Caco-2 (cell line): ENCODE measurements at regions not wholly inside any gene's neighbourhood (a gene's known extent, or its start where the extent isn't known, plus 50 kb on each side); places are given as distances from the start of the nearest gene placed in this dataset.

ENCODE experiments used
- BruUV-seq: library from RNA; stranded (reverse); fragments of 400-500 nt; replicated peaks from 2 replicates; lab custom pipeline; 2021; lab: Mats Ljungman, UMichigan
- CTCF ChIA-PET: fragments of 300-600 bp; sonication (Branson Sonifier 250); formaldehyde crosslinking; loops from one replicate; lab custom pipeline; 2022; ENCODE audit warnings: antibody characterized with exemption; lab: Charles Lee
- POLR2A ChIA-PET: fragments of 300-600 bp; sonication (Branson Sonifier 250); formaldehyde crosslinking; loops from one replicate; lab custom pipeline; 2022; ENCODE audit warnings: antibody characterized with exemption; lab: Charles Lee
- DNase-seq, 2 experiments: peaks; one replicate each; pipeline versions ENCODE4 v3.0.0 to v3.0.0-alpha.2; 2020 to 2022
- H3K27me3 ChIP-seq: replicated peaks from 2 replicates; pipeline ENCODE4 v1.6.0; 2011; ENCODE audit warnings: low read length; ENCODE audit not compliant: control insufficient read depth, insufficient read depth
- H3K36me3 ChIP-seq: 2 replicates; pipeline ENCODE4 v1.5.1; 2011; ENCODE audit warnings: low read length; ENCODE audit not compliant: control insufficient read depth, insufficient read depth
- H3K4me1 ChIP-seq: fragments of 250-450 bp; sonication (Bioruptor Pico); 2 replicates; pipeline ENCODE4 v1.5.1; 2020; ENCODE audit warnings: mild to moderate bottlenecking
- H3K4me3 ChIP-seq: 2 replicates; pipeline ENCODE4 v1.5.1; 2011; ENCODE audit warnings: low read depth, mild to moderate bottlenecking, control low read depth, low read length
- H3K9me3 ChIP-seq: fragments of 250-450 bp; sonication (Bioruptor Pico); 2 replicates; pipeline ENCODE4 v1.5.1; 2020; ENCODE audit warnings: mild to moderate bottlenecking, moderate library complexity
- H3K27ac Mint-ChIP-seq: one replicate; pipeline ENCODE4 v1.8.0; 2022; ENCODE audit warnings: mixed read lengths; ENCODE audit not compliant: unreplicated experiment
- H3K27me3 Mint-ChIP-seq: one replicate; pipeline ENCODE4 v1.8.0; 2022; ENCODE audit warnings: mixed read lengths; ENCODE audit not compliant: insufficient read depth, unreplicated experiment
- H3K36me3 Mint-ChIP-seq: one replicate; pipeline ENCODE4 v1.8.0; 2022; ENCODE audit warnings: mild to moderate bottlenecking, mixed read lengths; ENCODE audit not compliant: insufficient read depth, unreplicated experiment
- H3K4me1 Mint-ChIP-seq: one replicate; pipeline ENCODE4 v1.8.0; 2022; ENCODE audit warnings: low read depth, mixed read lengths; ENCODE audit not compliant: unreplicated experiment
- H3K4me3 Mint-ChIP-seq: one replicate; pipeline ENCODE4 v1.8.0; 2022; ENCODE audit warnings: mild to moderate bottlenecking, moderate library complexity, mixed read lengths; ENCODE audit not compliant: unreplicated experiment
- H3K9me3 Mint-ChIP-seq: one replicate; pipeline ENCODE4 v1.8.0; 2022; ENCODE audit warnings: mixed read lengths; ENCODE audit not compliant: unreplicated experiment
- intact Hi-C: fragments of 100-400 bp; cut with micrococcal nuclease; formaldehyde crosslinking; loops from one replicate; pipeline ENCODE4 v1.10.0; 2022; ENCODE audit not compliant: unreplicated experiment
- TF ChIP-seq, protein P1 (sequence below), 2 experiments: fragments of 200-600 bp in 1 of 2; IDR thresholded peaks; 1 replicate in 1 of 2; 2 replicates in 1 of 2; pipeline versions ENCODE4 v1.5.1 to v1.8.0; 2011 to 2022; ENCODE audit warnings: antibody characterized with exemption in 1 of 2, control low read depth in 1 of 2, inconsistent platforms in 1 of 2, low read depth in 1 of 2, low read length in 1 of 2, mild to moderate bottlenecking in 1 of 2, moderate library complexity in 1 of 2; ENCODE audit not compliant: insufficient read depth in 1 of 2, severe bottlenecking in 1 of 2, unreplicated experiment in 1 of 2

DNA sequence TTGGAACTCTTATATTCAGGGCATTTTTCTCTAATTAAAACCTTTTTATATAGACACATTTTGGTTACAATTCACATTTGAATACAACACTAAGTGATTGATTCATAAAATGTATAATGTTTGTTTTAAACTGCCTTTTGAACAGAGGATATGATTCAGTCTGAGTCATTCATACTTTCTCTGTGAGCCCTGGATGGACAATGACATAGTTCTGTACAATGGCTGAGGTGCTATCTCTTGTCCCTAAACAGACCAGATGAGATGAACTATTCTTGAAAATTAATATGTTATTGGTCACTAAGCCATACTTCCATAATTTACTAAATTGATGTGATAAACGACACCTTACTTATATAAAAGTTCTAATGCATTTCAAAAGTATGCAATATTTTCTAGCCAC lies 199.7 kb upstream of the ATXN7L3B start:
- Mint-ChIP-seq H3K27ac (no peak overlapping the region), H3K9me3 (no peaks in the 10 kb centered on the region), H3K4me3 (no peak overlapping the region), H3K27me3 (no peaks in the 10 kb centered on the region), H3K36me3 (no peaks in the 10 kb centered on the region), H3K4me1 (no peaks in the 10 kb centered on the region)
- ChIA-PET POLR2A (no interaction called here), CTCF (no interaction called here)
- H3K4me3 ChIP-seq = no peak overlapping the region
- TF ChIP-seq, protein P1, sequence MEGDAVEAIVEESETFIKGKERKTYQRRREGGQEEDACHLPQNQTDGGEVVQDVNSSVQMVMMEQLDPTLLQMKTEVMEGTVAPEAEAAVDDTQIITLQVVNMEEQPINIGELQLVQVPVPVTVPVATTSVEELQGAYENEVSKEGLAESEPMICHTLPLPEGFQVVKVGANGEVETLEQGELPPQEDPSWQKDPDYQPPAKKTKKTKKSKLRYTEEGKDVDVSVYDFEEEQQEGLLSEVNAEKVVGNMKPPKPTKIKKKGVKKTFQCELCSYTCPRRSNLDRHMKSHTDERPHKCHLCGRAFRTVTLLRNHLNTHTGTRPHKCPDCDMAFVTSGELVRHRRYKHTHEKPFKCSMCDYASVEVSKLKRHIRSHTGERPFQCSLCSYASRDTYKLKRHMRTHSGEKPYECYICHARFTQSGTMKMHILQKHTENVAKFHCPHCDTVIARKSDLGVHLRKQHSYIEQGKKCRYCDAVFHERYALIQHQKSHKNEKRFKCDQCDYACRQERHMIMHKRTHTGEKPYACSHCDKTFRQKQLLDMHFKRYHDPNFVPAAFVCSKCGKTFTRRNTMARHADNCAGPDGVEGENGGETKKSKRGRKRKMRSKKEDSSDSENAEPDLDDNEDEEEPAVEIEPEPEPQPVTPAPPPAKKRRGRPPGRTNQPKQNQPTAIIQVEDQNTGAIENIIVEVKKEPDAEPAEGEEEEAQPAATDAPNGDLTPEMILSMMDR (IDR thresholded peaks at IDR 0.05; ENCODE audit: insufficient read depth in 1 of 2, low read depth in 1 of 2, low read length in 1 of 2, severe bottlenecking in 1 of 2, unreplicated experiment in 1 of 2) = no peak
- no peaks in the 10 kb centered on the region for H3K9me3 ChIP-seq
- H3K36me3 ChIP-seq = no peaks in the 10 kb centered on the region
- H3K27me3 ChIP-seq = no peaks in the 10 kb centered on the region
- BruUV-seq = no TSS peak
- intact Hi-C loops = no loop called here
- DNase-seq = no peak
- no peaks in the 10 kb centered on the region for H3K4me1 ChIP-seq

DNA sequence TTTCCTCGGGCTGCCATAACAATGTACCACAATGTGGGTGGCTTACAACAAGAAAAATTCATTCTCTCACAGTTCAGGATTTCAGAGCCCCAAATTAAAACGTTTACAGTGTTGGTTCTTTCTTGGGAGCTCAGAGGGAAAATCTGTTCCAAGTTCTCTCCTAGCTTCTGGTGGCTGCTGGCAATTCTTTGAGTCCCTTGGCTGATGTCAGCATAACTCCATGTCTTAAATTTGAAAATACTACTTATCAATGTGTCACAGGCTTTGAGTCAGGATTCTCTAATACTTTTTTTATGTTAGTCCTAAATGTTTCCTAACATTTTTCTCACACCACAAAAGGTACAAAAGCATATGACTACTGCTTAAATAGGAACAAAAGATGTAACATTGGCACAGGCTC lies 198.4 kb upstream of the ATXN7L3B start:
- H3K27ac Mint-ChIP-seq = no peak overlapping the region
- H3K27me3 Mint-ChIP-seq = no peaks in the 10 kb centered on the region
- DNase-seq = no peak
- H3K4me3 Mint-ChIP-seq = no peak overlapping the region
- no peaks in the 10 kb centered on the region for H3K9me3 ChIP-seq
- H3K36me3 ChIP-seq = no peaks in the 10 kb centered on the region
- CTCF ChIA-PET = no interaction called here
- H3K36me3 Mint-ChIP-seq = no peaks in the 10 kb centered on the region
- no peaks in the 10 kb centered on the region for H3K27me3 ChIP-seq
- intact Hi-C loops = no loop called here
- POLR2A ChIA-PET = no interaction called here
- no TSS peak for BruUV-seq
- H3K9me3 Mint-ChIP-seq = no peaks in the 10 kb centered on the region
- TF ChIP-seq, protein P1 (IDR thresholded peaks at IDR 0.05; ENCODE audit: insufficient read depth in 1 of 2, low read depth in 1 of 2, low read length in 1 of 2, severe bottlenecking in 1 of 2, unreplicated experiment in 1 of 2) = no peak
- no peak overlapping the region for H3K4me3 ChIP-seq
- no peaks in the 10 kb centered on the region for H3K4me1 Mint-ChIP-seq
- H3K4me1 ChIP-seq = no peaks in the 10 kb centered on the region

DNA sequence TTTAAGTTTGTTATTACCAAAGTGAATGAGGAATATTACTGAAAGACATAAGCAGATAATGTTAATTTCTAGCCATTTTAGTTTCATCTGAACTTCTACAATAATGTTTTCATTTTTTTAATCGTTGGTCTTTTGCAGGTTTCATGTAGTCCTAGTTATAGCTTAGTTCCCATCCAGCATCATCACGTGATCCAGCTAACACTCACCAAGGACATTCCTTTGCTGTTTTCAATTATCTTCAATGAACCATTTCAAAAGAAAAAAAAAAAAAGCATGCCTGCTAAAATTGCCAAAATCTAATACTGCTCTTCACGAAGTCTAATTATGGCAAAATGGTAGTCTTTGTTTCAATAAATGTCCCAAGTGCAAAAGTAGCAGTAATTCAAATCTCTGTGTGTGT lies 187.7 kb upstream of the ATXN7L3B start:
- Mint-ChIP-seq H3K4me1 (no peaks in the 10 kb centered on the region), H3K27ac (no peak overlapping the region), H3K36me3 (no peaks in the 10 kb centered on the region), H3K4me3 (no peak overlapping the region), H3K9me3 (no peaks in the 10 kb centered on the region), H3K27me3 (no peaks in the 10 kb centered on the region)
- H3K4me3 ChIP-seq = no peak overlapping the region
- ChIA-PET POLR2A (no interaction called here), CTCF (interaction anchor here (0.7 kb wide), 1 partner anchor 237 kb away, joined by 5 read pairs; no protein-coding TSS in a partner anchor)
- BruUV-seq = no TSS peak
- no peaks in the 10 kb centered on the region for H3K36me3 ChIP-seq
- no peaks in the 10 kb centered on the region for H3K9me3 ChIP-seq
- TF ChIP-seq, protein P1 (IDR thresholded peaks at IDR 0.05; ENCODE audit: insufficient read depth in 1 of 2, low read depth in 1 of 2, low read length in 1 of 2, severe bottlenecking in 1 of 2, unreplicated experiment in 1 of 2) = no peak
- no peaks in the 10 kb centered on the region for H3K4me1 ChIP-seq
- DNase-seq = no peak
- intact Hi-C loops = no loop called here
- H3K27me3 ChIP-seq = no peaks in the 10 kb centered on the region
